ENCODE measurements at regions not wholly inside any gene's neighbourhood (a gene's known extent, or its start where the extent isn't known, plus 50 kb on each side); places are given as distances from the start of the nearest gene placed in this dataset.

DNA sequence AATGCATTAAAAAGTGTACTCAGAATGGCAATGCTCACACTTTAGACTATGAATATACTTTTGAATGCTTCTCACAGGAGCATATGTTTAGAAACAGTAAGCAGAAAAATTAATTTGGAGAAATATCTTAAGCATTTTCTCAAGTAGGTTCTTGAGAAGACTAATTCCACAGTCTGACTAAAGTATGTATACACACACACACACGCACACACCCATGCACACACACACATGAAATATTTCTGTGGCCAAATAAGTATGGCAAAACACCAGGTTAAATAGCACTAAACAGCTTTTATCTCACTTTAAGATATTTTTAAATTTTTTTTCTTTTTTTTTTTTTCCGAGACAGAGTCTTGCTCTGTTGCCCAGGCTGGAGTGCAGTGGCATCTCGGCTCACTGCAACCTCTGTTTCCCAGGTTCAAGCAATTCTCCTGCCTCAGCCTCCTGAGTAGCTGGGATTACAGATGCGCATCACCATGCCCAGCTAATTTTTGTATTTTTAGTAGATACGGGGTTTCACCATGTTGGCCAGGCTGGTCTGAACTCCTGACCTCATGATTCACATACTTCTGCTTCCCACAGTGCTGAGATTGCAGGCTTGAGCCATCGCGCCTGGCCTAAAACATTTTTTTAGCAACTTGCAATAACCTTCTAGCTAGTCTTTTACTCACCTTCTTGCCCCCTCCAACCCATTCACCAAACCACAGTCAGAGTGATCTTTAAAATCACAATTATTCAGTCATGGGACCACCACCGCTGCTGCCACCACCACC is 67.5 kb upstream of the SCG2 start:
- no peak for ATAC-seq
- no peaks in the 10 kb centered on the region for H3K36me3 ChIP-seq (ENCODE audit: low read depth)
- intact Hi-C loops (cut with DNase I, micrococcal nuclease) = no loop called here
- H3K4me3 ChIP-seq = no peak overlapping the region
- no peaks in the 10 kb centered on the region for H3K9me3 ChIP-seq
- DNase-seq = no peak
- H3K4me1 ChIP-seq (ENCODE audit: low read depth) = no peaks in the 10 kb centered on the region
- TF ChIP-seq, protein P1, sequence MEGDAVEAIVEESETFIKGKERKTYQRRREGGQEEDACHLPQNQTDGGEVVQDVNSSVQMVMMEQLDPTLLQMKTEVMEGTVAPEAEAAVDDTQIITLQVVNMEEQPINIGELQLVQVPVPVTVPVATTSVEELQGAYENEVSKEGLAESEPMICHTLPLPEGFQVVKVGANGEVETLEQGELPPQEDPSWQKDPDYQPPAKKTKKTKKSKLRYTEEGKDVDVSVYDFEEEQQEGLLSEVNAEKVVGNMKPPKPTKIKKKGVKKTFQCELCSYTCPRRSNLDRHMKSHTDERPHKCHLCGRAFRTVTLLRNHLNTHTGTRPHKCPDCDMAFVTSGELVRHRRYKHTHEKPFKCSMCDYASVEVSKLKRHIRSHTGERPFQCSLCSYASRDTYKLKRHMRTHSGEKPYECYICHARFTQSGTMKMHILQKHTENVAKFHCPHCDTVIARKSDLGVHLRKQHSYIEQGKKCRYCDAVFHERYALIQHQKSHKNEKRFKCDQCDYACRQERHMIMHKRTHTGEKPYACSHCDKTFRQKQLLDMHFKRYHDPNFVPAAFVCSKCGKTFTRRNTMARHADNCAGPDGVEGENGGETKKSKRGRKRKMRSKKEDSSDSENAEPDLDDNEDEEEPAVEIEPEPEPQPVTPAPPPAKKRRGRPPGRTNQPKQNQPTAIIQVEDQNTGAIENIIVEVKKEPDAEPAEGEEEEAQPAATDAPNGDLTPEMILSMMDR (IDR thresholded peaks at IDR 0.05) = no peak

DNA sequence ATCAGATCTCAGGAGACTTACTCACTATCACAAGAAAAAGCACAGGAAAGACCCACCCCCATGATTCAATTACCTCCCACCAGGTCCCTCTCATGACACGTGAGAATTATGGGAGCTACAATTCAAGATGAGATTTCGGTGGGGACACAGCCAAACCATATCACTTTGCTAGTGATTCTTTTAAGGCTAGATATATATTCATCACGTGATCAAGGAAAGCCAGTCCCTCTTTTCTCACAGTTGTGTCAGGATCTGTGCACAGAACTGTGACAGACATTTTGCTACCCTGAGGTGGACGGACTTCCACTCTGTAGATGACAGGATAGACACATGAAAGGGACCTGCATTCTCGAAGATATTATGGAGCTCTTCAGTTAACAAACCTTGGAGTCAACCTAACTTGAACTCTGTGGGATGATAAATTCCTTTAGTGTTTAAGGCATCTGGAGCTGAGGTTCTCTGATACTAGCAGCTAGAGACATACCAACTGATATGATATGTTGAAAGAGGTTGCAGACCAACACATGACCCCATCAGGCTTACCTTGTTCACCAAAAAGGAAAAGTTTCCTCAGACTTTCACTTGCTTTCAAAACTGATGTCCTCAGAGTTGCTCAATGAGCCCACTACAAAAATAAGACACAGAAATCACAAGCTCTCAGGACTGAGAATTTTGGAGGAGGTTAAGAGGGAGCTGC is 66.3 kb upstream of the SCG2 start:
- no peaks in the 10 kb centered on the region for H3K36me3 ChIP-seq (ENCODE audit: low read depth)
- intact Hi-C loops (cut with DNase I, micrococcal nuclease) = no loop called here
- no peaks in the 10 kb centered on the region for H3K9me3 ChIP-seq
- ATAC-seq (no peak), DNase-seq (no peak)
- no peaks in the 10 kb centered on the region for H3K4me1 ChIP-seq (ENCODE audit: low read depth)
- TF ChIP-seq, protein P1 (IDR thresholded peaks at IDR 0.05) = no peak
- no peak overlapping the region for H3K4me3 ChIP-seq

DNA sequence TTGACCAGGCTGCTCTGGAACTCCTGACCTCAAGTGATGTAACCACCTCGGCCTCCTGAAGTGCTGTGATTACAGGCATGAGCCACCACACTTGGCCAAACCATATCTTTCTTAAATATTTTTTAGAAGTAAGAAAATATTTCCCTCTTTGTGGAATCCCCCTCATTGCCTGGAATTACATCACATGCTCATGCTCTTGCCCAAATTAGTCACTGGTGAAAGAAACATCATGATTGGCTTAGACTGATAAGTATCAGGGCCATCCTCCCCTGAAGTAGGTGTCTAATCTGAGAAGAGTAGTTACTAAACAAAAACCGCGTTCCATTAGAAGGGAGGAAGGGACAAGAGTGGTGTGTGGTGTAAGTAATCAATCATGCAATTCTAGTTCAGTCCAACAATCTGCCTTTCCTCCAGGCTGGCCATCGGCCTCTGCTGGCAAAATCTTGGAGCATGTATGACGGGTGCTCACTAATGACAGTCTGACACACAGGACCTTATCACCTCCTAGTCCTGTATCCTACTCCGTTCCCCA is 52.3 kb upstream of the SCG2 start:
- Histone ChIP-seq H3K4me3 (no peak overlapping the region), H3K4me1 (ENCODE audit: low read depth) (no peaks in the 10 kb centered on the region), H3K36me3 (ENCODE audit: low read depth) (no peaks in the 10 kb centered on the region), H3K9me3 (no peaks in the 10 kb centered on the region)
- TF ChIP-seq, protein P1 (IDR thresholded peaks at IDR 0.05) = no peak
- ATAC-seq (no peak), DNase-seq (no peak)
- intact Hi-C loops (cut with DNase I, micrococcal nuclease) = no loop called here

DNA sequence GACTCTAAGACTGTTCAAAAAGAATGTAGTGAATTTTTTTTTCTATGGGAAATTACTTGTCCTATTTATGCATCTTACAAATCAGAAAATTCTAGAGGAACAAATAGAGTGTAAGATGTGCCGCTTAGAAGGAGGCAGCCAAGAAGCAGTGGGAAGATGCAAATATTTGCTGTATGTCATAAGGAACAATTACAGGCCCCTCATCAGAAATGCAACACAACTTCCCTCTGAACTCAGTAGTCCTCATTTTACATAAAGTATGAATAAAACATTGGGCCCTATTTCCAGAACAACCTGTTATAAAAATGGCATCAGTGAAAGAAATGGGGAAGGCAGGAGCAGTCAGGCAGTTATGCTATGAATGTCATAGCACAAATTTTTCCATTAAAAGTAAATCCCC is 50.7 kb upstream of the SCG2 start:
- Histone ChIP-seq H3K36me3 (ENCODE audit: low read depth) (no peaks in the 10 kb centered on the region), H3K4me3 (no peak overlapping the region), H3K4me1 (ENCODE audit: low read depth) (no peaks in the 10 kb centered on the region), H3K9me3 (no peaks in the 10 kb centered on the region)
- DNase-seq (no peak), ATAC-seq (no peak)
- intact Hi-C loops (cut with DNase I, micrococcal nuclease) = no loop called here
- TF ChIP-seq, protein P1 (IDR thresholded peaks at IDR 0.05) = no peak

DNA sequence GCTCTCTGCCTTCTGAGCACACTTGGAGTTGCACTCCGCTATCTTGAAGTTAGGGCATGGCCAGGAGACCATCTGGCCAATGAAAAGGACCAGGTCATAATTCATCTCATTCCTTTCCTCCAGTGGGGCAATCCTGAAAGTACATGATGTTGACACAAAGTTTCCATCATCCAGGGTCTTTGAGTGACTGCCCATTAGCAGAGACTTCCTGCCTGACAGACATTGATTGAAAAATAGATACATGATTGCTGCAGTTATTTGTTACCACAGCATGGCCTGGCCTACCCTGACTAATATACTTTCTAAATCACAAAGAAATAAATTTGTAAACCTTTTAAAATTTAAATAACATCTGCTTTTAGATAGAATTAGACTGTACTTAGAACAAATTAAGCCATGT is 50.0 kb upstream of the SCG2 start:
- no peak overlapping the region for H3K4me3 ChIP-seq
- ATAC-seq (no peak), DNase-seq (no peak)
- TF ChIP-seq, protein P1 (IDR thresholded peaks at IDR 0.05) = no peak
- no peaks in the 10 kb centered on the region for H3K9me3 ChIP-seq
- no peaks in the 10 kb centered on the region for H3K36me3 ChIP-seq (ENCODE audit: low read depth)
- intact Hi-C loops (cut with DNase I, micrococcal nuclease) = no loop called here
- H3K4me1 ChIP-seq (ENCODE audit: low read depth) = no peaks in the 10 kb centered on the region

Measured in mucosa of descending colon (tissue), 3 donors.